ENCODE measurements at regions not wholly inside any gene's neighbourhood (a gene's known extent, or its start where the extent isn't known, plus 50 kb on each side); places are given as distances from the start of the nearest gene placed in this dataset.

GRCh38 chr7:120060281-120060680 is 212.7 kb upstream of the KCND2 start:
- Histone ChIP-seq H3K27ac (ENCODE audit: control insufficient read depth, insufficient read depth, low read length) (no peak overlapping the region), H3K27me3 (ENCODE audit: control insufficient read depth, extremely low read depth, insufficient read depth, low read length) (no peaks in the 10 kb centered on the region), H3K9me3 (ENCODE audit: control insufficient read depth, low read depth, low read length) (no peaks in the 10 kb centered on the region), H2AFZ (ENCODE audit: control insufficient read depth, low read length) (no peak overlapping the region), H3K36me3 (ENCODE audit: control insufficient read depth in 2 of 2, extremely low read depth in 1 of 2, insufficient read depth in 2 of 2, low read length in 2 of 2) (no peaks in the 10 kb centered on the region), H3K9me1 (ENCODE audit: control insufficient read depth, extremely low read depth, insufficient read depth, low read length) (no peaks in the 10 kb centered on the region), H4K20me1 (ENCODE audit: control insufficient read depth, extremely low read depth, insufficient read depth, low read length) (no peaks in the 10 kb centered on the region), H3K4me1 (ENCODE audit: control insufficient read depth, extremely low read depth, insufficient read depth, low read length) (peaks cover 2% of the 10 kb centered on the region), H3K4me2 (ENCODE audit: control insufficient read depth, extremely low read depth, insufficient read depth, low read depth, low read length) (no peak overlapping the region), H3K79me2 (ENCODE audit: control insufficient read depth, insufficient read depth, low read length) (no peaks in the 10 kb centered on the region), H3K9ac (ENCODE audit: control insufficient read depth, extremely low read depth, insufficient read depth, low read length) (no peak overlapping the region), H3K4me3 (ENCODE audit: control insufficient read depth in 2 of 3, extremely low read depth in 1 of 3, insufficient read depth in 2 of 3, low read depth in 1 of 3, low read length in 3 of 3) (no peak overlapping the region)
- dilution Hi-C loops (cut with MboI; ENCODE audit: extremely low pct_ligation_motif_present, low sequenced_read_pairs), result no loop called here
- FAIRE-seq, result no peak
- TF ChIP-seq EZH2 (IDR thresholded peaks at IDR 0.05; ENCODE audit: low read length), result no peak
- TF ChIP-seq, protein P1, sequence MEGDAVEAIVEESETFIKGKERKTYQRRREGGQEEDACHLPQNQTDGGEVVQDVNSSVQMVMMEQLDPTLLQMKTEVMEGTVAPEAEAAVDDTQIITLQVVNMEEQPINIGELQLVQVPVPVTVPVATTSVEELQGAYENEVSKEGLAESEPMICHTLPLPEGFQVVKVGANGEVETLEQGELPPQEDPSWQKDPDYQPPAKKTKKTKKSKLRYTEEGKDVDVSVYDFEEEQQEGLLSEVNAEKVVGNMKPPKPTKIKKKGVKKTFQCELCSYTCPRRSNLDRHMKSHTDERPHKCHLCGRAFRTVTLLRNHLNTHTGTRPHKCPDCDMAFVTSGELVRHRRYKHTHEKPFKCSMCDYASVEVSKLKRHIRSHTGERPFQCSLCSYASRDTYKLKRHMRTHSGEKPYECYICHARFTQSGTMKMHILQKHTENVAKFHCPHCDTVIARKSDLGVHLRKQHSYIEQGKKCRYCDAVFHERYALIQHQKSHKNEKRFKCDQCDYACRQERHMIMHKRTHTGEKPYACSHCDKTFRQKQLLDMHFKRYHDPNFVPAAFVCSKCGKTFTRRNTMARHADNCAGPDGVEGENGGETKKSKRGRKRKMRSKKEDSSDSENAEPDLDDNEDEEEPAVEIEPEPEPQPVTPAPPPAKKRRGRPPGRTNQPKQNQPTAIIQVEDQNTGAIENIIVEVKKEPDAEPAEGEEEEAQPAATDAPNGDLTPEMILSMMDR (optimal IDR thresholded peaks at IDR 0.05 in 1 of 3, IDR thresholded peaks at IDR 0.05 in 1 of 3, conservative IDR thresholded peaks at IDR 0.05 in 1 of 3; ENCODE audit: extremely low read depth in 1 of 3, insufficient read depth in 2 of 3, low read length in 3 of 3), result no peak
- DNase-seq (ENCODE audit: low read depth, low spot score), result no peak

GRCh38 chr7:120060875-120061274 is 212.1 kb upstream of the KCND2 start:
- dilution Hi-C loops (cut with MboI; ENCODE audit: extremely low pct_ligation_motif_present, low sequenced_read_pairs), result no loop called here
- no peaks in the 10 kb centered on the region for H3K36me3 ChIP-seq (ENCODE audit: control insufficient read depth in 2 of 2, extremely low read depth in 1 of 2, insufficient read depth in 2 of 2, low read length in 2 of 2)
- FAIRE-seq (no peak), DNase-seq (ENCODE audit: low read depth, low spot score) (no peak)
- H3K9ac ChIP-seq (ENCODE audit: control insufficient read depth, extremely low read depth, insufficient read depth, low read length), result no peak overlapping the region
- H3K9me1 ChIP-seq (ENCODE audit: control insufficient read depth, extremely low read depth, insufficient read depth, low read length), result no peaks in the 10 kb centered on the region
- H3K4me3 ChIP-seq (ENCODE audit: control insufficient read depth in 2 of 3, extremely low read depth in 1 of 3, insufficient read depth in 2 of 3, low read depth in 1 of 3, low read length in 3 of 3), result no peak overlapping the region
- H2AFZ ChIP-seq (ENCODE audit: control insufficient read depth, low read length), result no peak overlapping the region
- H3K27ac ChIP-seq (ENCODE audit: control insufficient read depth, insufficient read depth, low read length), result no peak overlapping the region
- H3K79me2 ChIP-seq (ENCODE audit: control insufficient read depth, insufficient read depth, low read length), result no peaks in the 10 kb centered on the region
- H3K9me3 ChIP-seq (ENCODE audit: control insufficient read depth, low read depth, low read length), result no peaks in the 10 kb centered on the region
- TF ChIP-seq EZH2 (IDR thresholded peaks at IDR 0.05; ENCODE audit: low read length), result no peak
- TF ChIP-seq, protein P1 (optimal IDR thresholded peaks at IDR 0.05 in 1 of 3, IDR thresholded peaks at IDR 0.05 in 1 of 3, conservative IDR thresholded peaks at IDR 0.05 in 1 of 3; ENCODE audit: extremely low read depth in 1 of 3, insufficient read depth in 2 of 3, low read length in 3 of 3), result no peak
- H3K27me3 ChIP-seq (ENCODE audit: control insufficient read depth, extremely low read depth, insufficient read depth, low read length), result no peaks in the 10 kb centered on the region
- H3K4me1 ChIP-seq (ENCODE audit: control insufficient read depth, extremely low read depth, insufficient read depth, low read length), result no peaks in the 10 kb centered on the region
- H4K20me1 ChIP-seq (ENCODE audit: control insufficient read depth, extremely low read depth, insufficient read depth, low read length), result no peaks in the 10 kb centered on the region
- H3K4me2 ChIP-seq (ENCODE audit: control insufficient read depth, extremely low read depth, insufficient read depth, low read depth, low read length), result no peak overlapping the region

Measured in keratinocyte (primary cell).